Chondrocyte (in vitro differentiated cells): ENCODE measurements at regions not wholly inside any gene's neighbourhood (a gene's known extent, or its start where the extent isn't known, plus 50 kb on each side); places are given as distances from the start of the nearest gene placed in this dataset.

Experiments
- DNase-seq: peaks from one replicate; pipeline ENCODE4 v3.0.0; 2021; ENCODE audit warnings: mixed read lengths, low spot score
- H3K27ac Mint-ChIP-seq: one replicate; pipeline ENCODE4 v1.8.0; 2021; ENCODE audit warnings: mild to moderate bottlenecking, moderate library complexity, mixed read lengths; ENCODE audit not compliant: unreplicated experiment
- H3K27me3 Mint-ChIP-seq: 2 replicates; pipeline ENCODE4 v1.8.0; 2021; ENCODE audit warnings: low read depth, mixed read lengths
- H3K36me3 Mint-ChIP-seq: 2 replicates; pipeline ENCODE4 v1.8.0; 2021; ENCODE audit warnings: low read depth, mixed read lengths
- H3K4me1 Mint-ChIP-seq: 2 replicates; pipeline ENCODE4 v1.8.0; 2021; ENCODE audit warnings: low read depth, mild to moderate bottlenecking, mixed read lengths
- H3K4me3 Mint-ChIP-seq: one replicate; pipeline ENCODE4 v1.8.0; 2021; ENCODE audit warnings: mild to moderate bottlenecking, moderate library complexity, mixed read lengths; ENCODE audit not compliant: unreplicated experiment
- H3K9me3 Mint-ChIP-seq: 2 replicates; pipeline ENCODE4 v1.8.0; 2021; ENCODE audit warnings: low read depth, mixed read lengths
- TF ChIP-seq, protein P1 (sequence below): fragments of 200-600 bp; sonication (generic); IDR thresholded peaks from 2 replicates; pipeline ENCODE4 v1.5.0; 2021; ENCODE audit warnings: antibody characterized with exemption, mild to moderate bottlenecking, moderate library complexity

DNA sequence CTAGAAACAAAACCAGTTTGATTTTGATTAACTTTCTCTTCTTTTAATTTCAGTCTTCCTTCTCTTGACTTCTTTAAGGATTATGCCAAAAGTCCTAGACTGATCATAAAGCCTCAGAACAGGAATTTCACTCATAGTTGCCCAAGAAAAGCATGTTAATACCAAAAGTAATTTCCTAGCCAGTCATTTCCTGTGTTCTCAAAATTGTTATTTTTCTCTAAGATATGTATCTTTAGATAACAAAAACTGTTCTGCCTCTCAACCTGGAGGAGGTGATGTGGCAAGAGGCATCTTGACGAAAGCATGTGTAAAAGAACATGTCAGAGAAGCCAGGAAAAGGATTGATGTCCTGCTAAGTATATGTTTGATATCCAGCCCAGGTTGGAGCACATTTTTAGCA, 78.0 kb upstream of the IPO9 start:
- peak overlapping the region; percentile 80 for H3K27ac Mint-ChIP-seq
- H3K4me1 Mint-ChIP-seq = peaks cover 100% of the 10 kb centered on the region
- TF ChIP-seq, protein P1, sequence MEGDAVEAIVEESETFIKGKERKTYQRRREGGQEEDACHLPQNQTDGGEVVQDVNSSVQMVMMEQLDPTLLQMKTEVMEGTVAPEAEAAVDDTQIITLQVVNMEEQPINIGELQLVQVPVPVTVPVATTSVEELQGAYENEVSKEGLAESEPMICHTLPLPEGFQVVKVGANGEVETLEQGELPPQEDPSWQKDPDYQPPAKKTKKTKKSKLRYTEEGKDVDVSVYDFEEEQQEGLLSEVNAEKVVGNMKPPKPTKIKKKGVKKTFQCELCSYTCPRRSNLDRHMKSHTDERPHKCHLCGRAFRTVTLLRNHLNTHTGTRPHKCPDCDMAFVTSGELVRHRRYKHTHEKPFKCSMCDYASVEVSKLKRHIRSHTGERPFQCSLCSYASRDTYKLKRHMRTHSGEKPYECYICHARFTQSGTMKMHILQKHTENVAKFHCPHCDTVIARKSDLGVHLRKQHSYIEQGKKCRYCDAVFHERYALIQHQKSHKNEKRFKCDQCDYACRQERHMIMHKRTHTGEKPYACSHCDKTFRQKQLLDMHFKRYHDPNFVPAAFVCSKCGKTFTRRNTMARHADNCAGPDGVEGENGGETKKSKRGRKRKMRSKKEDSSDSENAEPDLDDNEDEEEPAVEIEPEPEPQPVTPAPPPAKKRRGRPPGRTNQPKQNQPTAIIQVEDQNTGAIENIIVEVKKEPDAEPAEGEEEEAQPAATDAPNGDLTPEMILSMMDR = peak; percentile 30
- H3K36me3 Mint-ChIP-seq = peaks cover 5% of the 10 kb centered on the region
- H3K4me3 Mint-ChIP-seq = no peak overlapping the region
- DNase-seq = no peak
- H3K27me3 Mint-ChIP-seq = no peaks in the 10 kb centered on the region
- H3K9me3 Mint-ChIP-seq = no peaks in the 10 kb centered on the region

DNA sequence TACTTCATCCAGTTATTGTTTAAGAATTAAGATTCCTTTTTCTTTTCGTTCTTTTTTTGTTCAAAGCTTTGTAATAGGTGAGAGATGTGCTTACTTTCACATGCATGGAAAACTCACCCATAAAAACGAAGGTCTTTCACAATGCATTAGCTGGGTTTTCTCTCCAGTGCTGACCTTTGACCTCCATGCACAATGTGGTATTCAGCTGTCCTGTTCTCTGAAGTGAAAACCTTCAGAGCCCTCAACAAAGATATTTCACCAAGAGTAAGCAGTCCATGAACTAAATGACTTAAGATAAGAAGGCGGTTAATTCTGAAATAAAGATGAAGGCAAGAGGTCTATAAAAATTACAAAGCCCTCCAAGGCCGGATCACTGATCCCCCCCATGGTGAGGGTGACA, 77.1 kb upstream of the IPO9 start:
- peaks cover 100% of the 10 kb centered on the region for H3K4me1 Mint-ChIP-seq
- peak overlapping the region; percentile 80 for H3K27ac Mint-ChIP-seq
- H3K27me3 Mint-ChIP-seq = no peaks in the 10 kb centered on the region
- no peak for DNase-seq
- H3K9me3 Mint-ChIP-seq = no peaks in the 10 kb centered on the region
- TF ChIP-seq, protein P1 = no peak
- peaks cover 4% of the 10 kb centered on the region for H3K36me3 Mint-ChIP-seq
- no peak overlapping the region for H3K4me3 Mint-ChIP-seq

DNA sequence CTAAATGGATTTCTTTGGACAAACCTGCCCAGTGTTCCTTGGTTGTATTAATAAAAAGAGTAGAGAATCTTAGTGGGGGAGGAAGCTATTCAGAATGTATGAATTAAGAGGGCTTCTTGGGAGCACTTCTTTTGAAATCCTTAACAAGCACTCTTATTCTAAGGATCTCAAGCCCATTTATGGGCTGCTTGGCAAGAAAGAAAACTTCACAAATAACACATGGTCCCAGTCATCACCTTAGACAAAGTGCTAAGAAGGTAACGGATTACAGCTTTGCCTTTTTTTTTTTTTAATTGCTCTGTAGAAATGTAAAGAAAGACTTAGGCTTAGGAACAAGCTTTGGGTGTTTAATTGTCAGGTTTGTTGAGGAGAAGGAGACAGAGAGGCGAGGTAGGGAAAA, 76.6 kb upstream of the IPO9 start:
- peak overlapping the region; percentile 80 for H3K27ac Mint-ChIP-seq

DNA sequence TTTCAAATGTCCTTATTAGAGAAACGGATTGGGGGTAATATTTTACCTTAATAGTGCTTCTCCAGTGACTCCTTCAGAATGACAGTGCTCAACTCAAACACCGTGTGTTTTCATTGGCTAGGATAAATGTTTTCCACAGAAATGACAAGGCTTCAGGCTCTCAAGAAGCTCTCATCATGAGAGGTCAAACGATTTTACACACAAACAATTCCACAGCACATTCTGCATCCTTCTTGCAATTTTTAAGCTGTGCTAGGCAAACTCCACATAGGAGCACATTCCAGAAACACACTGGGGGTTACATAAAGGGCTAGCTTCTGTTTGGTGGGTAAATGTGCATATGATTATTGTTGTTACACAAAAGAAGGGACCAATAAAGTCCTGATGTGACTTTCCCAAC, 75.5 kb upstream of the IPO9 start:
- H3K4me1 Mint-ChIP-seq = peaks cover 99% of the 10 kb centered on the region
- H3K4me3 Mint-ChIP-seq = no peak overlapping the region
- peak overlapping the region; percentile 80 for H3K27ac Mint-ChIP-seq
- TF ChIP-seq, protein P1 = no peak
- H3K9me3 Mint-ChIP-seq = no peaks in the 10 kb centered on the region
- H3K36me3 Mint-ChIP-seq = peaks cover 5% of the 10 kb centered on the region
- no peaks in the 10 kb centered on the region for H3K27me3 Mint-ChIP-seq
- no peak for DNase-seq

More for the DNA sequence above, 76.6 kb upstream of the IPO9 start:
- H3K9me3 Mint-ChIP-seq = no peaks in the 10 kb centered on the region
- peaks cover 1% of the 10 kb centered on the region for H3K36me3 Mint-ChIP-seq
- TF ChIP-seq, protein P1 = no peak
- H3K4me1 Mint-ChIP-seq = peaks cover 100% of the 10 kb centered on the region
- DNase-seq = no peak
- H3K4me3 Mint-ChIP-seq = no peak overlapping the region
- H3K27me3 Mint-ChIP-seq = no peaks in the 10 kb centered on the region

DNA sequence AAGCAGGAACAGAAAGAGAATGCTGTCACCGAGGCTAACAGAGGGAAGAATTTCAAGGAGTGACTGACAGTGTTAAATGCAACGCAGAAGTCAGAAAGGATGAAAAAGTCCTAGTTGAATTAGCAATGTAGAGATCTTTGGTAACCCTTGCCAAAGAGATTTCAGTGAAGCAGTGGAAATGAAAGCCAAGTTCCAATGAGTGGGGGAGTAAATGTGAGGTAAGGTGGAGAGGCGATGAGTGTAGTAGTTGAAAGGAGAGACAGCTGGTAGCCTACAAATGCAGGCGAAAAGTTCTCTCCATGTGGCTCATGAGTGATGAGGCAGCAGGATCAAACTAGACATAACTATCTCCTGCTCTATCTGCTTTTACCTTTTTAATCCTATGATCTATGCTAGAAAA, 74.6 kb upstream of the IPO9 start:
- no peak for DNase-seq
- Mint-ChIP-seq H3K9me3 (no peaks in the 10 kb centered on the region), H3K36me3 (peaks cover 5% of the 10 kb centered on the region), H3K27ac (peak overlapping the region; percentile 80), H3K27me3 (no peaks in the 10 kb centered on the region), H3K4me3 (no peak overlapping the region), H3K4me1 (peaks cover 99% of the 10 kb centered on the region)
- TF ChIP-seq, protein P1 = no peak
